Testis (tissue), 2 donors: ENCODE measurements at regions not wholly inside any gene's neighbourhood (a gene's known extent, or its start where the extent isn't known, plus 50 kb on each side); places are given as distances from the start of the nearest gene placed in this dataset.

Source experiments
- DNase-seq: peaks from one replicate; pipeline ENCODE4 v3.0.0-alpha.2; 2019
- H3K27ac ChIP-seq, 2 donors: fragments of 200-600 bp; sonication (generic); one replicate each; pipeline ENCODE4 v1.5.1; 2019
- H3K27me3 ChIP-seq: fragments of 200-600 bp; sonication (generic); one replicate; pipeline ENCODE4 v1.5.1; 2019
- H3K36me3 ChIP-seq: fragments of 200-600 bp; sonication (generic); one replicate; pipeline ENCODE4 v1.5.1; 2017; ENCODE audit warnings: low read depth; ENCODE audit errors: missing control alignments
- H3K4me1 ChIP-seq: fragments of 200-600 bp; sonication (generic); one replicate; pipeline ENCODE4 v1.5.1; 2019
- H3K4me3 ChIP-seq, 2 donors: fragments of 200-600 bp; sonication (generic); one replicate each; pipeline ENCODE4 v1.5.1; 2017 to 2019
- H3K9me3 ChIP-seq: fragments of 200-600 bp; sonication (generic); one replicate; pipeline ENCODE4 v1.5.1; 2017
- POLR2A ChIP-seq: fragments of 450-650 bp; IDR thresholded peaks from one replicate; pipeline ENCODE4 v1.6.1; 2017; ENCODE audit warnings: antibody characterized with exemption, mild to moderate bottlenecking, moderate library complexity
- WGBS, 2 donors: methylation state at CpG; one replicate each; pipeline ENCODE4 v1.1.5; 2018; 5-methylcytosine and 5-hydroxymethylcytosine counted together
- intact Hi-C: fragments of 100-400 bp; cut with DNase I; formaldehyde crosslinking; loops from one replicate; pipeline ENCODE4 v1.15.1; 2023; ENCODE audit warnings: low total_unique reads
- TF ChIP-seq, protein P1 (sequence below), 3 experiments: fragments of 450-650 bp in 2 of 3; fragments of 200-600 bp in 1 of 3; sonication (generic) in 1 of 3; IDR thresholded peaks; one replicate each; pipeline ENCODE4 v1.5.1; 2016 to 2019; ENCODE audit warnings: antibody characterized with exemption in 3 of 3, mild to moderate bottlenecking in 2 of 3, moderate library complexity in 1 of 3

DNA sequence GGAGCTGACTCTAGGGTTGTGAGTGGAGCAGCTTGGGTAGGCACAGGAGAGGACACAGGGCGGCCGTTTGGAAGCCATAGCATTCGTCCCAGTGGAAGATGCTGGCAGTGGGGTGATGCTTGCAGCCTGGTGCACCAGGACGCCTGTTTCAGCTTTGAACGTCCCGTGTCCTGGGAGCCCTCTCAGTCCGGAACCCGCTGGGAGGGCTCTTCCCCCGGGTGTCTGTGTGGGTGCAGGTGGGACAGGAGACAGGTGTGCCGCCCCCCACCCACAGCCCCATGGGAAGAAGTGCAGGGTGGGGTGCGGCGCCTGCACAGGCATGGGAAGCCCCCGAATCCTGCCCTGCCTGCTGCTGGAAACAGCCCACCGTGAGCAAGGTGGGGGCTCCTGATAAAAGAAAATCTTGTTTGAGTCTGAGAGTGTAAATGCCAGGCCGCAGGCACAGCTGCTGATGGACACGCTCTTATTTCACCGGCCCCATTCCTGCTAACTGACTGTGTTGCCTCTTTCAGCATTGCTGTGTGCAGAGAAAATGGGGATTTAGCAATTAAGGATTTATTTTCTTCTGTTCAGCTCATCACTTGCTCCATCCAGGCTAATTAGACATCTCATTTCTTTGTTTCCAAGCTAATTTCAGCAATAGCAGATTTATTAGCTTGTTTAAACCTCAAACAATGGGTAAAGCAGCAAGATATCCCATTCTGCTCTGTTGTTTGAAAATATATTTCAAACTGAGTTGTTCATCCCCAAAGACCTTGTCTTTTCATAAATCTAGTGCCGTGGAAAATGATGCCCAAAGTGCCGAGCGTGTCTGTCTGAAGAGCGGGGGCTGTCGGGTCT, 54.9 kb upstream of the DPYSL4 start:
- WGBS, 2 donors = 88 to 91% methylated on average over 22 of the region's 22 CpGs
- H3K4me3 ChIP-seq = no peak overlapping the region
- no peaks in the 10 kb centered on the region for H3K4me1 ChIP-seq
- intact Hi-C loops = no loop called here
- H3K9me3 ChIP-seq = no peaks in the 10 kb centered on the region
- TF ChIP-seq, protein P1, sequence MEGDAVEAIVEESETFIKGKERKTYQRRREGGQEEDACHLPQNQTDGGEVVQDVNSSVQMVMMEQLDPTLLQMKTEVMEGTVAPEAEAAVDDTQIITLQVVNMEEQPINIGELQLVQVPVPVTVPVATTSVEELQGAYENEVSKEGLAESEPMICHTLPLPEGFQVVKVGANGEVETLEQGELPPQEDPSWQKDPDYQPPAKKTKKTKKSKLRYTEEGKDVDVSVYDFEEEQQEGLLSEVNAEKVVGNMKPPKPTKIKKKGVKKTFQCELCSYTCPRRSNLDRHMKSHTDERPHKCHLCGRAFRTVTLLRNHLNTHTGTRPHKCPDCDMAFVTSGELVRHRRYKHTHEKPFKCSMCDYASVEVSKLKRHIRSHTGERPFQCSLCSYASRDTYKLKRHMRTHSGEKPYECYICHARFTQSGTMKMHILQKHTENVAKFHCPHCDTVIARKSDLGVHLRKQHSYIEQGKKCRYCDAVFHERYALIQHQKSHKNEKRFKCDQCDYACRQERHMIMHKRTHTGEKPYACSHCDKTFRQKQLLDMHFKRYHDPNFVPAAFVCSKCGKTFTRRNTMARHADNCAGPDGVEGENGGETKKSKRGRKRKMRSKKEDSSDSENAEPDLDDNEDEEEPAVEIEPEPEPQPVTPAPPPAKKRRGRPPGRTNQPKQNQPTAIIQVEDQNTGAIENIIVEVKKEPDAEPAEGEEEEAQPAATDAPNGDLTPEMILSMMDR (IDR thresholded peaks at IDR 0.05) = no peak
- TF ChIP-seq POLR2A = no peak
- DNase-seq = no peak
- no peaks in the 10 kb centered on the region for H3K27me3 ChIP-seq
- H3K36me3 ChIP-seq = no peaks in the 10 kb centered on the region
- H3K27ac ChIP-seq = no peak overlapping the region

DNA sequence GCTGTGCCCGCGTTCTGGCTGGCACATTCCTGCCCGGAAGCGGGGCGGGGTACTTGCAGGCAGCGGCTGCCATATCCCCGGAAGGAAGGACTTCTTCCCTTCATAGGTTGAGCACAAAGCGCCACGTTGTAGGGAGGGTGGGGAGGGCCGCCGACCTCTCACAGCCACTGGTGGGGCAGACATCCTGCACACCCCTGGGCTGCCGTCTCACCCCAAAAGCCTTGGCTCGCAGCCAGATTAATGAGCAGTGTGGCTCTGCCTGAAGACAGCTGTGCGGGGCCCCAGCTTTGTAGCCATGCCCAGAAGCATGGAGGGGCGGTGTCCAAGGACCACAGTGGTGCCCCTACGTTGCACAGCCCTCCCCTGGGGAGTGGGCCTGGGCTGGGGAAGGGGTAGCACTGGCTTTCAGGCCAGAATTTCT, 54.3 kb upstream of the DPYSL4 start:
- TF ChIP-seq POLR2A = no peak
- TF ChIP-seq, protein P1 (IDR thresholded peaks at IDR 0.05) = no peak
- 80 to 83% methylated on average over 12 to 16 of the region's 16 CpGs for WGBS, 2 donors

DNA sequence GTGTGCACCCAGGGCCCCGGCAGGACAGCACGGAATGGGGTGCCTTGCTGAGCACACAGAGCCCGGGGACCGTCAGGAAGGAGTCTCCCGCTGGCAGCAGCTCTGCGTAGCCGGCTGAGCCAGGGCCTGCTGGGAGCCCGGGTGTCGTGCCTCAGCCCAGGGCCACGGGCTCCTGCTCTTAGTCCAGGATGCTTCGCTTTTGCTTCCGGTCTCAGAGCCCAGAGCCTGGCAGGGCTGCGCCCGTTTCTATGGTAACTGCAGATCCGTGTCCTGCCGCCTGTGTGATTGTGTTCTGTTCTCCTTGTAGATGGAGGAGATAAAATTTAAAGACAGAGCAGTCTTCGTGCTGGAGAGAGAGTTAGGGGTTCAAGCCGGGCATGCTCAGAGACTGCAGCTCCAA, 53.7 kb upstream of the DPYSL4 start:
- intact Hi-C loops = no loop called here
- WGBS, 2 donors = 69 to 88% methylated on average over 6 to 11 of the region's 18 CpGs
- H3K27ac ChIP-seq = no peak overlapping the region

More for the DNA sequence above, 54.3 kb upstream of the DPYSL4 start:
- Histone ChIP-seq H3K4me1 (no peaks in the 10 kb centered on the region), H3K9me3 (no peaks in the 10 kb centered on the region), H3K27me3 (no peaks in the 10 kb centered on the region), H3K36me3 (no peaks in the 10 kb centered on the region), H3K27ac (no peak overlapping the region), H3K4me3 (no peak overlapping the region)
- no peak for DNase-seq
- intact Hi-C loops = no loop called here

DNA sequence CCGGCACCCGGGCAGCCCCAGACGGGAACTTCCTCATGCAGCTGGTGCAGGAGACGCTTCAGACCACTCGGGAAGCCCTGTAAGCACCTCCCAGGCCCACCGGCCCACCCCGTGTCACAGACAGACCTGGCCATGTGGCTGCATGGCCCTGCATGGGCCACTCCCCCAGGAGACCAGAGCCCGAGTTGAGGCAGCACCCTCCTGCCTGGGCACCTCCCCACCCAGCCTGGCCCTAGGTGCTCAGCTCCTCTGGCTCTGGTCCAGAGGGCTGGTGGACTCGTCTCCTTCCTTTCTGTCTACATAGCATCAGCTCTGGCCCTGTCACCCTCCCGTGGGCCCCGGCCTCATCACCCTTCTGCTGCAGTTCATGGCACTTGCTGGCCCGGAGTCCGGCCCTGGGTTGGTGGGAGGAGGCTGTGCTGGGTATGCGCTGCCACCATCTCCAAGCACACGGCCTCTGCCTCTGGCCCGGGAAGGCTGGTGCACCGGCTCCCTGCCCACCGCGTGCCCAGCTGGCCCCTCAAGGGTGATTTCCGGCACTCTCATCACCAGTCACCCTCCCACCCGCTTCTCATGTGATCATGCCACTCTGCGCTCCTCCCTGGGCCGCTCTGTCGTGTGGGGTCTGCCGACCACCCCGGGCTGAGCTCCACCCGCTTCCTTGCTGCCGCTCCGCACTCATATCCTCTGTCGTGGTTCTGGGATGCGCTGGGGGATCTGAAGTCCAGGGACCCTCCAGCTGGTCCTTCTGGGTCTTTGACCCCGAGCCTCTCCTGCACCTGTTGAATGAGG, 53.1 kb upstream of the DPYSL4 start:
- Histone ChIP-seq H3K27ac (no peak overlapping the region), H3K4me3 (no peak overlapping the region), H3K36me3 (no peaks in the 10 kb centered on the region), H3K9me3 (no peaks in the 10 kb centered on the region), H3K27me3 (no peaks in the 10 kb centered on the region), H3K4me1 (no peaks in the 10 kb centered on the region)
- intact Hi-C loops = no loop called here
- WGBS, 2 donors = 88 to 98% methylated on average over 18 to 32 of the region's 32 CpGs
- DNase-seq = no peak
- TF ChIP-seq POLR2A = no peak
- TF ChIP-seq, protein P1 (IDR thresholded peaks at IDR 0.05) = no peak

More for the DNA sequence above, 53.7 kb upstream of the DPYSL4 start:
- Histone ChIP-seq H3K36me3 (no peaks in the 10 kb centered on the region), H3K9me3 (no peaks in the 10 kb centered on the region), H3K27me3 (no peaks in the 10 kb centered on the region), H3K4me1 (no peaks in the 10 kb centered on the region), H3K4me3 (no peak overlapping the region)
- TF ChIP-seq, protein P1 (IDR thresholded peaks at IDR 0.05) = no peak
- no peak for TF ChIP-seq POLR2A
- DNase-seq = no peak
